ENCODE measurements at regions not wholly inside any gene's neighbourhood (a gene's known extent, or its start where the extent isn't known, plus 50 kb on each side); places are given as distances from the start of the nearest gene placed in this dataset.

DNA sequence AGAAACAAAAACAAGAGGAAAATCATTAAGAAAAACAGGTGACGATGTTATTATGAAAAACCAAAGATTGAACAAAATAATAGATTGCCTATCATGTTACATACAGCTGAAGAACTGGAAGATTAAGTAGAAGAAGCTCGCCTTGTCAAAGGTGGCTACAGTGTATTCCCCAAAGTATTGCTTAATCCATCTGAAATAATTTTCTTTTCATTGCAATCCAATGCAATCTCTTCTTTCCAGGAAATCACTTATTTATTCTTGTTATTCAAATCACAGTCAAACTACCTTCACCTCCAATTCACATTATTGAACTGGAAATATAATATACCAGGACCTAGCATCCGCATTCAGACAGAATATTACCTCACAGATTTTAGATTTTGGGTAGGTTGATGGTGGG, 235.9 kb downstream of the AHR start:
- Histone ChIP-seq H4K20me1 (ENCODE audit: insufficient read depth, low read length) (no peaks in the 10 kb centered on the region), H3K27ac (ENCODE audit: low read depth, low read length) (no peak overlapping the region), H3K4me2 (ENCODE audit: insufficient read depth, low read length) (no peak overlapping the region), H3K4me3 (ENCODE audit: insufficient read depth, low read length) (no peak overlapping the region), H3K9me3 (ENCODE audit: low read depth, low read length) (no peaks in the 10 kb centered on the region), H3K36me3 (ENCODE audit: insufficient read depth, low read length) (no peaks in the 10 kb centered on the region), H3K4me1 (ENCODE audit: insufficient read depth, low read length) (peaks cover 26% of the 10 kb centered on the region), H3K27me3 (ENCODE audit: insufficient read depth, low read length) (no peaks in the 10 kb centered on the region), H3K79me2 (ENCODE audit: insufficient read depth, low read length) (no peaks in the 10 kb centered on the region), H2AFZ (ENCODE audit: low read length) (no peak overlapping the region)
- no peak for DNase-seq (ENCODE audit: insufficient read length, low spot score, missing footprints)
- TF ChIP-seq, protein P1, sequence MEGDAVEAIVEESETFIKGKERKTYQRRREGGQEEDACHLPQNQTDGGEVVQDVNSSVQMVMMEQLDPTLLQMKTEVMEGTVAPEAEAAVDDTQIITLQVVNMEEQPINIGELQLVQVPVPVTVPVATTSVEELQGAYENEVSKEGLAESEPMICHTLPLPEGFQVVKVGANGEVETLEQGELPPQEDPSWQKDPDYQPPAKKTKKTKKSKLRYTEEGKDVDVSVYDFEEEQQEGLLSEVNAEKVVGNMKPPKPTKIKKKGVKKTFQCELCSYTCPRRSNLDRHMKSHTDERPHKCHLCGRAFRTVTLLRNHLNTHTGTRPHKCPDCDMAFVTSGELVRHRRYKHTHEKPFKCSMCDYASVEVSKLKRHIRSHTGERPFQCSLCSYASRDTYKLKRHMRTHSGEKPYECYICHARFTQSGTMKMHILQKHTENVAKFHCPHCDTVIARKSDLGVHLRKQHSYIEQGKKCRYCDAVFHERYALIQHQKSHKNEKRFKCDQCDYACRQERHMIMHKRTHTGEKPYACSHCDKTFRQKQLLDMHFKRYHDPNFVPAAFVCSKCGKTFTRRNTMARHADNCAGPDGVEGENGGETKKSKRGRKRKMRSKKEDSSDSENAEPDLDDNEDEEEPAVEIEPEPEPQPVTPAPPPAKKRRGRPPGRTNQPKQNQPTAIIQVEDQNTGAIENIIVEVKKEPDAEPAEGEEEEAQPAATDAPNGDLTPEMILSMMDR (IDR thresholded peaks at IDR 0.05; ENCODE audit: extremely low read depth, low read depth, low read length) = no peak

DNA sequence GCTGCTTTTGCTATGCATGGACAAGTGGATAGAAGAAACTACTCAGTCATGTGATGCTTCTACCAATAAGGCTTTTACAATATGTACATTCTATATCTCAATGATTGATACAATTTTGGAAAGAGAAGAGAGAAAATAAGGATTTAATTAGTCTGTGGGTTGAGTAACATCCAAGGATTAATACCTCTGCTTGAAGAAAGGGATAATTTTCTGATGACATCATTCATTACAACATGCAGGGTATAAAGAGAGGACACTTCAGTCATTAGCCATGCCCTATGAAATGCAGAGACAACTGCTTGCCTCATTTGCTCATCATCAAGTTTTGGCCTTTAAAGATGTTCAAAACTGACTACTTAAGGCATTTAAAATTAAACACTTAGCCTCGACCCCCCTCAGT, 237.3 kb downstream of the AHR start:
- DNase-seq (ENCODE audit: insufficient read length, low spot score, missing footprints) = no peak
- Histone ChIP-seq H3K36me3 (ENCODE audit: insufficient read depth, low read length) (no peaks in the 10 kb centered on the region), H3K27me3 (ENCODE audit: insufficient read depth, low read length) (no peaks in the 10 kb centered on the region), H3K79me2 (ENCODE audit: insufficient read depth, low read length) (no peaks in the 10 kb centered on the region), H3K4me3 (ENCODE audit: insufficient read depth, low read length) (no peak overlapping the region), H3K4me2 (ENCODE audit: insufficient read depth, low read length) (no peak overlapping the region), H4K20me1 (ENCODE audit: insufficient read depth, low read length) (no peaks in the 10 kb centered on the region), H3K9me3 (ENCODE audit: low read depth, low read length) (no peaks in the 10 kb centered on the region), H3K4me1 (ENCODE audit: insufficient read depth, low read length) (peaks cover 16% of the 10 kb centered on the region), H3K27ac (ENCODE audit: low read depth, low read length) (no peak overlapping the region), H2AFZ (ENCODE audit: low read length) (no peak overlapping the region)
- TF ChIP-seq, protein P1 (IDR thresholded peaks at IDR 0.05; ENCODE audit: extremely low read depth, low read depth, low read length) = no peak

DNA sequence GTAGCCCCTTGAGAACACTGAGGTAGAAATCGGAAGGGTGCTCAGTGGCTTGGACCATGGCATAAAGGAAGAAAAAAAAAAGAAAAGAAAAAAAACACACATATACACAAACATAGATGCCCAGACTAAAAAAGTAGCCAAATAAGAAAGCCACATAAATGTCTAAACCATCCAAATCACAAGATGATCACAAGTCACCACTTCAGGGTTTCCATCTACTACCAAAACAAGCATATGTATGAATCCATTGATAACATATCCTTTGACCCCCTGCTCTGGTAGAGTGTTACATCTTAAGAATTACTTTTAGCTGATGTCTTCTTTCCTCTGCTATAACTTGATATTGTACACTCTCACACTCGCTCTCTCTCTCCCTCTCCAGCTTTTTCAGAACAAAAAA, 245.9 kb downstream of the AHR start:
- H2AFZ ChIP-seq (ENCODE audit: low read length) = no peak overlapping the region
- no peak overlapping the region for H3K4me2 ChIP-seq (ENCODE audit: insufficient read depth, low read length)
- no peaks in the 10 kb centered on the region for H3K9me3 ChIP-seq (ENCODE audit: low read depth, low read length)
- no peaks in the 10 kb centered on the region for H3K79me2 ChIP-seq (ENCODE audit: insufficient read depth, low read length)
- H3K27ac ChIP-seq (ENCODE audit: low read depth, low read length) = no peak overlapping the region
- no peaks in the 10 kb centered on the region for H3K36me3 ChIP-seq (ENCODE audit: insufficient read depth, low read length)
- TF ChIP-seq, protein P1 (IDR thresholded peaks at IDR 0.05; ENCODE audit: extremely low read depth, low read depth, low read length) = no peak
- no peaks in the 10 kb centered on the region for H3K27me3 ChIP-seq (ENCODE audit: insufficient read depth, low read length)
- H3K4me1 ChIP-seq (ENCODE audit: insufficient read depth, low read length) = peaks cover 3% of the 10 kb centered on the region
- no peak for DNase-seq (ENCODE audit: insufficient read length, low spot score, missing footprints)
- no peak overlapping the region for H3K4me3 ChIP-seq (ENCODE audit: insufficient read depth, low read length)
- H4K20me1 ChIP-seq (ENCODE audit: insufficient read depth, low read length) = no peaks in the 10 kb centered on the region

DNA sequence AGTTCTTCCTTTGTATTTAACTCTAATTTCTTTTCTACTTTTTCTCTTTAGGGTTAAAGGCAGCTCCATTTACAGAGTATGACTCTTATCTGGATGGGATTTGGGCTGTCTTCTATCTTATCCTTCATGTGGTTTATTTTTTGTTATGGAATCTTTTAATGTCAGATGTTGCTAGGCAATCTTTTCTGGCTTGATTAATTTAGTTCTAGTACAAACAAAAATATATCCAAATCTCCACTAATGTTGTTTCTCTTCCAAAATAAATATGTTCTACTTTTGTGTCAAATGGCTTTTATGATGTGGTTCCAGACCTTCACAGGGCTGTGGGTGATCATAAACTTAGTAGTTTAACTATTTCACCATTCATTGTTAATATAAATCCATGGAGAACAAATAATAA, 246.9 kb downstream of the AHR start:
- Histone ChIP-seq H3K9me3 (ENCODE audit: low read depth, low read length) (no peaks in the 10 kb centered on the region), H3K4me1 (ENCODE audit: insufficient read depth, low read length) (peaks cover 3% of the 10 kb centered on the region), H3K27ac (ENCODE audit: low read depth, low read length) (no peak overlapping the region), H4K20me1 (ENCODE audit: insufficient read depth, low read length) (no peaks in the 10 kb centered on the region), H3K4me3 (ENCODE audit: insufficient read depth, low read length) (no peak overlapping the region), H3K27me3 (ENCODE audit: insufficient read depth, low read length) (no peaks in the 10 kb centered on the region), H3K79me2 (ENCODE audit: insufficient read depth, low read length) (no peaks in the 10 kb centered on the region), H2AFZ (ENCODE audit: low read length) (no peak overlapping the region), H3K4me2 (ENCODE audit: insufficient read depth, low read length) (no peak overlapping the region), H3K36me3 (ENCODE audit: insufficient read depth, low read length) (no peaks in the 10 kb centered on the region)
- TF ChIP-seq, protein P1 (IDR thresholded peaks at IDR 0.05; ENCODE audit: extremely low read depth, low read depth, low read length) = no peak
- no peak for DNase-seq (ENCODE audit: insufficient read length, low spot score, missing footprints)
